Hepatocyte (in vitro differentiated cells): ENCODE measurements at regions not wholly inside any gene's neighbourhood (a gene's known extent, or its start where the extent isn't known, plus 50 kb on each side); places are given as distances from the start of the nearest gene placed in this dataset.

Experiments used
- DNase-seq: peaks from one replicate; pipeline ENCODE4 v3.0.0-alpha.2; 2016; ENCODE audit warnings: low spot score
- H2AFZ ChIP-seq: fragments of 200-600 bp; sonication (generic); 2 replicates; pipeline ENCODE4 v1.6.0; 2016; ENCODE audit warnings: antibody characterized with exemption, mild to moderate bottlenecking
- H3K27ac ChIP-seq: fragments of 200-600 bp; sonication (generic); 2 replicates; pipeline ENCODE4 v1.5.1; 2016; ENCODE audit warnings: mild to moderate bottlenecking
- H3K27me3 ChIP-seq: fragments of 200-600 bp; sonication (generic); 2 replicates; pipeline ENCODE4 v1.6.1; 2016
- H3K36me3 ChIP-seq: fragments of 200-600 bp; sonication (generic); replicated peaks from 2 replicates; pipeline ENCODE4 v1.5.1; 2016; ENCODE audit warnings: low read depth; ENCODE audit not compliant: insufficient read depth
- H3K4me1 ChIP-seq: fragments of 200-600 bp; sonication (generic); 2 replicates; pipeline ENCODE4 v1.5.1; 2016; ENCODE audit warnings: mild to moderate bottlenecking, moderate library complexity; ENCODE audit not compliant: insufficient read depth
- H3K4me2 ChIP-seq: fragments of 200-600 bp; sonication (generic); 2 replicates; pipeline ENCODE4 v1.6.0; 2016
- H3K4me3 ChIP-seq: fragments of 200-600 bp; sonication (generic); 2 replicates; pipeline ENCODE4 v1.5.1; 2016; ENCODE audit warnings: mild to moderate bottlenecking
- H3K79me2 ChIP-seq: fragments of 200-600 bp; sonication (generic); 2 replicates; pipeline ENCODE4 v1.6.0; 2017; ENCODE audit warnings: mild to moderate bottlenecking
- H3K9me2 ChIP-seq: fragments of 200-600 bp; sonication (generic); replicated peaks from 2 replicates; pipeline ENCODE4 v1.6.0; 2017; ENCODE audit warnings: mild to moderate bottlenecking; ENCODE audit not compliant: insufficient read depth
- H3K9me3 ChIP-seq: fragments of 200-600 bp; sonication (generic); 2 replicates; pipeline ENCODE4 v1.5.1; 2016; ENCODE audit warnings: low read depth, mild to moderate bottlenecking
- H4K20me1 ChIP-seq: fragments of 200-600 bp; sonication (generic); 2 replicates; pipeline ENCODE4 v1.6.0; 2016; ENCODE audit warnings: mild to moderate bottlenecking; ENCODE audit not compliant: insufficient read depth, poor library complexity, severe bottlenecking
- CTCF ChIP-seq: fragments of 200-600 bp; sonication (generic); IDR thresholded peaks from 2 replicates; pipeline ENCODE4 v1.5.1; 2016; ENCODE audit warnings: antibody characterized with exemption, mild to moderate bottlenecking; ENCODE audit not compliant: poor library complexity
- EZH2 ChIP-seq: fragments of 200-600 bp; sonication (generic); IDR thresholded peaks from 2 replicates; pipeline ENCODE4 v1.6.1; 2016; ENCODE audit warnings: antibody characterized with exemption, mild to moderate bottlenecking, borderline replicate concordance
- EZH2phosphoT487 ChIP-seq: fragments of 200-600 bp; sonication (generic); IDR thresholded peaks from one replicate; pipeline ENCODE4 v1.6.1; 2018; ENCODE audit warnings: antibody characterized with exemption, mild to moderate bottlenecking, low read depth, moderate library complexity; ENCODE audit not compliant: unreplicated experiment, severe bottlenecking
- WGBS: methylation state at CpG from one replicate; pipeline ENCODE4 v1.1.6; 2016; ENCODE audit warnings: low lambda C conversion rate; ENCODE audit errors: missing lambda C conversion rate; 5-methylcytosine and 5-hydroxymethylcytosine counted together

GRCh38 chr20:6509374-6509773 is 258.1 kb upstream of the BMP2 start:
- Histone ChIP-seq H3K4me2 (no peak overlapping the region), H3K27ac (no peak overlapping the region), H3K36me3 (no peaks in the 10 kb centered on the region), H3K4me3 (no peak overlapping the region), H4K20me1 (no peaks in the 10 kb centered on the region), H3K27me3 (no peaks in the 10 kb centered on the region), H3K9me3 (no peaks in the 10 kb centered on the region), H2AFZ (no peak overlapping the region), H3K9me2 (no peaks in the 10 kb centered on the region), H3K4me1 (no peaks in the 10 kb centered on the region), H3K79me2 (no peaks in the 10 kb centered on the region)
- no peak for TF ChIP-seq EZH2
- 81% methylated on average over 1 of the region's 1 CpG for WGBS
- no peak for DNase-seq

GRCh38 chr20:6506906-6507305 is 260.6 kb upstream of the BMP2 start:
- TF ChIP-seq EZH2, result no peak
- no peak for TF ChIP-seq EZH2phosphoT487
- no peak for TF ChIP-seq CTCF
- Histone ChIP-seq H3K27me3 (no peaks in the 10 kb centered on the region), H2AFZ (no peak overlapping the region), H3K4me1 (no peaks in the 10 kb centered on the region), H4K20me1 (no peaks in the 10 kb centered on the region), H3K27ac (no peak overlapping the region), H3K4me2 (no peak overlapping the region), H3K4me3 (no peak overlapping the region), H3K9me2 (no peaks in the 10 kb centered on the region), H3K36me3 (no peaks in the 10 kb centered on the region), H3K79me2 (no peaks in the 10 kb centered on the region), H3K9me3 (no peaks in the 10 kb centered on the region)
- WGBS, result 77% methylated on average over 3 of the region's 3 CpGs
- no peak for DNase-seq

- Histone ChIP-seq H3K36me3 (no peaks in the 10 kb centered on the region), H2AFZ (no peak overlapping the region), H3K27me3 (no peaks in the 10 kb centered on the region), H3K4me3 (no peak overlapping the region), H3K79me2 (no peaks in the 10 kb centered on the region), H3K4me1 (no peaks in the 10 kb centered on the region), H4K20me1 (no peaks in the 10 kb centered on the region), H3K27ac (no peak overlapping the region), H3K4me2 (no peak overlapping the region), H3K9me2 (no peaks in the 10 kb centered on the region), H3K9me3 (no peaks in the 10 kb centered on the region)
- WGBS, result 89% methylated on average over 7 of the region's 7 CpGs
- TF ChIP-seq EZH2phosphoT487, result no peak
- no peak for TF ChIP-seq CTCF
- no peak for TF ChIP-seq EZH2
- no peak for DNase-seq
Measured at GRCh38 chr20:6504826-6505225, 262.7 kb upstream of the BMP2 start.

- no peak overlapping the region for H3K27ac ChIP-seq
- H3K4me1 ChIP-seq, result no peaks in the 10 kb centered on the region
- WGBS, result 60% methylated on average over 2 of the region's 2 CpGs
- no peaks in the 10 kb centered on the region for H3K9me2 ChIP-seq
- H2AFZ ChIP-seq, result no peak overlapping the region
- no peaks in the 10 kb centered on the region for H3K9me3 ChIP-seq
- H3K79me2 ChIP-seq, result no peaks in the 10 kb centered on the region
- TF ChIP-seq CTCF (no peak), EZH2 (no peak), EZH2phosphoT487 (no peak)
- no peak overlapping the region for H3K4me3 ChIP-seq
- no peak for DNase-seq
- no peaks in the 10 kb centered on the region for H4K20me1 ChIP-seq
- H3K4me2 ChIP-seq, result no peak overlapping the region
- no peaks in the 10 kb centered on the region for H3K27me3 ChIP-seq
- no peaks in the 10 kb centered on the region for H3K36me3 ChIP-seq
Measured at GRCh38 chr20:6504179-6504578, 263.3 kb upstream of the BMP2 start.
